Osteocyte (in vitro differentiated cells): ENCODE measurements at regions not wholly inside any gene's neighbourhood (a gene's known extent, or its start where the extent isn't known, plus 50 kb on each side); places are given as distances from the start of the nearest gene placed in this dataset.

Experiments used
- DNase-seq: peaks from one replicate; pipeline ENCODE4 v3.0.0; 2021; ENCODE audit warnings: mixed read lengths; ENCODE audit not compliant: unreplicated experiment; ENCODE audit errors: extremely low spot score
- H3K27ac Mint-ChIP-seq: one replicate; pipeline ENCODE4 v1.8.0; 2021; ENCODE audit warnings: mild to moderate bottlenecking, mixed read lengths; ENCODE audit not compliant: unreplicated experiment
- H3K27me3 Mint-ChIP-seq: one replicate; pipeline ENCODE4 v1.8.0; 2021; ENCODE audit warnings: mixed read lengths; ENCODE audit not compliant: unreplicated experiment
- H3K36me3 Mint-ChIP-seq: one replicate; pipeline ENCODE4 v1.8.0; 2021; ENCODE audit warnings: mixed read lengths; ENCODE audit not compliant: unreplicated experiment
- H3K4me1 Mint-ChIP-seq: one replicate; pipeline ENCODE4 v1.8.0; 2021; ENCODE audit warnings: mixed read lengths; ENCODE audit not compliant: unreplicated experiment
- H3K4me3 Mint-ChIP-seq: one replicate; pipeline ENCODE4 v1.8.0; 2021; ENCODE audit warnings: mild to moderate bottlenecking, moderate library complexity, mixed read lengths; ENCODE audit not compliant: unreplicated experiment
- H3K9me3 Mint-ChIP-seq: one replicate; pipeline ENCODE4 v1.8.0; 2021; ENCODE audit warnings: mixed read lengths; ENCODE audit not compliant: unreplicated experiment
- CTCF ChIP-seq: fragments of 200-600 bp; sonication (generic); IDR thresholded peaks from 2 replicates; pipeline ENCODE4 v1.5.0; 2021; ENCODE audit warnings: antibody characterized with exemption, mild to moderate bottlenecking, moderate library complexity

- H3K4me1 Mint-ChIP-seq = peaks cover 19% of the 10 kb centered on the region
- H3K27ac Mint-ChIP-seq = peak overlapping the region; percentile 77
- TF ChIP-seq CTCF = no peak
- H3K27me3 Mint-ChIP-seq = no peaks in the 10 kb centered on the region
- H3K9me3 Mint-ChIP-seq = no peaks in the 10 kb centered on the region
- H3K4me3 Mint-ChIP-seq = no peak overlapping the region
- no peak for DNase-seq
- H3K36me3 Mint-ChIP-seq = no peaks in the 10 kb centered on the region
Measured at GRCh38 chr18:58813105-58813504, 51.6 kb upstream of the ZNF532 start.

GRCh38 chr18:58813561-58814225, 51.0 kb upstream of the ZNF532 start:
- H3K4me3 Mint-ChIP-seq = no peak overlapping the region
- H3K9me3 Mint-ChIP-seq = no peaks in the 10 kb centered on the region
- no peaks in the 10 kb centered on the region for H3K36me3 Mint-ChIP-seq
- no peak for TF ChIP-seq CTCF
- no peak for DNase-seq
- H3K4me1 Mint-ChIP-seq = peaks cover 19% of the 10 kb centered on the region
- H3K27me3 Mint-ChIP-seq = no peaks in the 10 kb centered on the region
- H3K27ac Mint-ChIP-seq = peak overlapping the region; percentile 77

- no peaks in the 10 kb centered on the region for H3K27me3 Mint-ChIP-seq
- H3K4me1 Mint-ChIP-seq = peaks cover 19% of the 10 kb centered on the region
- DNase-seq = no peak
- no peaks in the 10 kb centered on the region for H3K9me3 Mint-ChIP-seq
- TF ChIP-seq CTCF = no peak
- H3K36me3 Mint-ChIP-seq = no peaks in the 10 kb centered on the region
- peak overlapping the region; percentile 77 for H3K27ac Mint-ChIP-seq
- no peak overlapping the region for H3K4me3 Mint-ChIP-seq
Measured at GRCh38 chr18:58814317-58814716, 50.4 kb upstream of the ZNF532 start.
